ENCODE measurements at regions not wholly inside any gene's neighbourhood (a gene's known extent, or its start where the extent isn't known, plus 50 kb on each side); places are given as distances from the start of the nearest gene placed in this dataset.

GRCh38 chr12:118498171-118498570 lies 121.8 kb downstream of the SUDS3 start:
- TF ChIP-seq CTCF (IDR thresholded peaks at IDR 0.05; ENCODE audit: low read depth, low read length, missing input control): no peak
- no peak for TF ChIP-seq RAD21 (IDR thresholded peaks at IDR 0.05)
- no peak for TF ChIP-seq FOXA1 (IDR thresholded peaks at IDR 0.05)
- TF ChIP-seq TAF1 (conservative IDR thresholded peaks at IDR 0.05): no peak
- TF ChIP-seq RXRA (IDR thresholded peaks at IDR 0.05): no peak
- no peak for TF ChIP-seq REST (IDR thresholded peaks at IDR 0.05)
- TF ChIP-seq MAX (IDR thresholded peaks at IDR 0.05): no peak
- no peak for TF ChIP-seq YY1 (IDR thresholded peaks at IDR 0.05)
- no peak for TF ChIP-seq GABPA (IDR thresholded peaks at IDR 0.05 in 1 of 2, conservative IDR thresholded peaks at IDR 0.05 in 1 of 2)
- no peak for TF ChIP-seq SP1 (IDR thresholded peaks at IDR 0.05)
- no peak for TF ChIP-seq JUND (IDR thresholded peaks at IDR 0.05)
- TF ChIP-seq ATF3 (IDR thresholded peaks at IDR 0.05): no peak
- TF ChIP-seq HNF4A (conservative IDR thresholded peaks at IDR 0.05): no peak
